ENCODE measurements at regions not wholly inside any gene's neighbourhood (a gene's known extent, or its start where the extent isn't known, plus 50 kb on each side); places are given as distances from the start of the nearest gene placed in this dataset.

DNA sequence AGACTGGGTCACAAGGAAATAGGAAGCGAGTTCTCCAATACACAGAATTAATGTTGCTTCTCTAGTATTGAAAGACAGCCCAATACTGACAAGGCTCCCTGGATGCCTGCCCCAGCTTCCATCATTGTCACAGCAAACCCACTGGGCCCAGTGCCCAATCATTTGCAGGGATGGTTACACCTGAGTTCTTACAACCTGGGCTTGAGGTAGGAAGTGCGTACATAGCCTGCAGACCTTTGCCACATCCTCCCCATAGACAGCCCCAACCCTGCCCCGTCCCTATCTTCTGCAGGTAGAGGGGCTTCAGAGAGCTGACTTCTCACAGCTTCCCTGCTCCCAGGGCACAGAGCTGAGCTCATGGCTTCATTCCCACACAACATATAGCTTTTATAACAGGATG is 108.1 kb upstream of the UBL3 start:
- TF ChIP-seq, protein P1, sequence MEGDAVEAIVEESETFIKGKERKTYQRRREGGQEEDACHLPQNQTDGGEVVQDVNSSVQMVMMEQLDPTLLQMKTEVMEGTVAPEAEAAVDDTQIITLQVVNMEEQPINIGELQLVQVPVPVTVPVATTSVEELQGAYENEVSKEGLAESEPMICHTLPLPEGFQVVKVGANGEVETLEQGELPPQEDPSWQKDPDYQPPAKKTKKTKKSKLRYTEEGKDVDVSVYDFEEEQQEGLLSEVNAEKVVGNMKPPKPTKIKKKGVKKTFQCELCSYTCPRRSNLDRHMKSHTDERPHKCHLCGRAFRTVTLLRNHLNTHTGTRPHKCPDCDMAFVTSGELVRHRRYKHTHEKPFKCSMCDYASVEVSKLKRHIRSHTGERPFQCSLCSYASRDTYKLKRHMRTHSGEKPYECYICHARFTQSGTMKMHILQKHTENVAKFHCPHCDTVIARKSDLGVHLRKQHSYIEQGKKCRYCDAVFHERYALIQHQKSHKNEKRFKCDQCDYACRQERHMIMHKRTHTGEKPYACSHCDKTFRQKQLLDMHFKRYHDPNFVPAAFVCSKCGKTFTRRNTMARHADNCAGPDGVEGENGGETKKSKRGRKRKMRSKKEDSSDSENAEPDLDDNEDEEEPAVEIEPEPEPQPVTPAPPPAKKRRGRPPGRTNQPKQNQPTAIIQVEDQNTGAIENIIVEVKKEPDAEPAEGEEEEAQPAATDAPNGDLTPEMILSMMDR (IDR thresholded peaks at IDR 0.05; ENCODE audit: control insufficient read depth, insufficient read depth, low read depth, low read length, missing control alignments): no peak
- H3K4me3 ChIP-seq (ENCODE audit: control insufficient read depth, low read depth, low read length): no peak overlapping the region
- DNase-seq (ENCODE audit: low read depth): no peak

DNA sequence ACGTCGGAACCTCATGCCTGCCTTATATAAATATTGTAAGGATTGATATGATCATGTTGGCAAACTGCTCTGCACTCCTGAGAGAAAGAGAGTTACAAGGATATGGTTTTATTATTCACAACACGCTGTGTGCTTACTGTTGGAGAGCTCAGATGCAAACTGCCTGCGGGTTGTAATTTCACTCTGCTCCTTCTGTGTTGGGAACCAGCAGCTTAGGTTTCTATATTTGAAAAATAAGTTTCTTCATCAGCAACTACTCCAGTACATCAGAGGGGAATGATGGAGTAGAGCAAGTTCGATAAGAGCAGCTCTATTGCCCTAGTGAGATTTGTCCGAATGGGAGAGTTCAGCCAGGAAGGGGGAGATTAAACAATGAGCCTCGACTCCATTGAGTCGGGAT is 106.9 kb upstream of the UBL3 start:
- H3K4me3 ChIP-seq (ENCODE audit: control insufficient read depth, low read depth, low read length): no peak overlapping the region
- TF ChIP-seq, protein P1 (IDR thresholded peaks at IDR 0.05; ENCODE audit: control insufficient read depth, insufficient read depth, low read depth, low read length, missing control alignments): no peak
- DNase-seq (ENCODE audit: low read depth): no peak

DNA sequence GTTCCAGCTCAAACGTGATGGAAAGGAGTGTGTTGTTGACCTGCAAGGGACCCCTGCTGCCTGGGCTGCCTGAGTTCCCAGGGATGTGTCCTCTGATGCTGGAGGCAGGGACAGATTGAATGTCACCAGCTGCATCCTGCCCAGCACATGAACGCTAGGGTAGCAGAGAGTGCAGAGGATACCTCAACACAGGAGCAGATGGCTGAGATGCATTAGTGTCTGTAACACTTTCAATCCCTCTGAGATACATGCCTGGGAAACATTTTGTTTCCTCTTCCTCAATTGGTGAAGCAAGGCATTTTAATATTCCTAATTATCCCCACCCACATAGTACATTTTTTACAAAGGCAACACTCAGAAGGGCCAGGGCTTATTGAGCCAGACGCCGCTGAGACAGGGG is 106.4 kb upstream of the UBL3 start:
- TF ChIP-seq, protein P1 (IDR thresholded peaks at IDR 0.05; ENCODE audit: control insufficient read depth, insufficient read depth, low read depth, low read length, missing control alignments): no peak
- H3K4me3 ChIP-seq (ENCODE audit: control insufficient read depth, low read depth, low read length): no peak overlapping the region
- no peak for DNase-seq (ENCODE audit: low read depth)

DNA sequence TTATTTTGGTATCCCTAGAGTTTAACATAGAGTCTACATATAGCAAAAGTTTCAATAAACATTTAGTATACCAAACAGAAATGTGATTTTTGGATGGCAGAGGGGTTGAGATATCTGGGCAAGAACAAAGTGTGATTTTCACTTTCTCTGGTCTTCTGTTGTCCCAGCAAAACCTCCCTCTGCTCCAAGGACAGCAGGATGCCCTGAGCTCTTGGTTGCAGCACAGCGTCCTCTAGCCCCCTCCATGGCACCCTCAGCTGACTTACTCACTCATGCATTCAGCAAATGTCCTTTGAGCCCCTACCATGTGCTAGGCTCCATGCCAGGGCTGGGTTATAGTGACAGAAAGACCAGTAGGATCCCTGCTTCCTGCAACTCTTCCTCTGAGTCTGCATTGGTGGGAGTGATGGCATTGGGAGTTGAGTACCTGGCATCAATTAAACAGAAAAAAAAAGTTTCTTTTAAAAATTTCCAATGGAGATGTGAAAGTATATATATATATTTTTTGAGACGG is 104.8 kb upstream of the UBL3 start:
- TF ChIP-seq, protein P1 (IDR thresholded peaks at IDR 0.05; ENCODE audit: control insufficient read depth, insufficient read depth, low read depth, low read length, missing control alignments): no peak

DNA sequence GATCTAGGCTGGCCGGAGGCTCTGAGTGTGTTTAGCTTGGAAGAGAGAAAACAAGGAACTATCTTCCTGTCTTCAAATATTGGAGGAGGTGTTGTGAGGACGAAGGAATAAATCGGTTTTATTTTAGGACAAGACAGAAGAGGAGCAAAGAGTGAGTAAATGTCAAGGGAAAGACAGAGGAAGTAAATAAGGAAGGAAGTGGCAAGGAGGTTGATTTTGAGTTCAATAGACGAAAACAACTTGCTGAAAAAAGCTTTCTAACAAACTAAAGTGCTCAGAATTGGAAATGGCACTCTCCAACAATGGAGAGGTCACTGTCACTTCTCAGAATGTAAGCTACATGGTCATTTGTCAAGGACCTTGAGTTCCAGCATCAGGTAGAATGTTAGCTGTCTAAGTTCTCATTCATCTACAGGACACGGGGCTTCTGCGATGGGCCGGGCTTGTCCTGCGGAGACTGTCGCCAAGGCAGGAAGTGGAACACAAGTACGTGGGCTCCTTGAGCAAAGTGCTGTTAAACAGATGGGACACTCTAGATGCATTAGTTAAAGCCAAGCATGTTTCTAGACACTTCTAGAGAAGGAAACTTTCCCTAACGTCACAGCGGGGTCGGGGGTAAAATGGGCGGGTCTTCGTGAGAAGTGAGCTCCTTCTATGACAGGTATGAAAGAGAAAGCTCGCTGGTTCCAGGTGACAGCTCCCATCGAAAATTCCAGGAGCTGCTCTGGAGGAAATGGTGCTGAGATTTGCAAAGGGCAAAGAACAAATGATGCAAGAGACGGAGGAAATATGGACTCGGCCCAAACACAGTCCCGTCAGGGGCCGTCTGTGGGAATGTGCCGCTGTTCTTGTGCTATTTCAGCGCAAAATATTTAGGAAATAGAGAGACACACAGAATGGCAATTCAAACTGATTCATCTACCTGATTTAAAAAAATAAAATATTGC is 103.9 kb upstream of the UBL3 start:
- DNase-seq (ENCODE audit: low read depth): no peak
- no peak overlapping the region for H3K4me3 ChIP-seq (ENCODE audit: control insufficient read depth, low read depth, low read length)
- TF ChIP-seq, protein P1 (IDR thresholded peaks at IDR 0.05; ENCODE audit: control insufficient read depth, insufficient read depth, low read depth, low read length, missing control alignments): no peak

More for the DNA sequence above, 104.8 kb upstream of the UBL3 start:
- H3K4me3 ChIP-seq (ENCODE audit: control insufficient read depth, low read depth, low read length): no peak overlapping the region
- no peak for DNase-seq (ENCODE audit: low read depth)

DNA sequence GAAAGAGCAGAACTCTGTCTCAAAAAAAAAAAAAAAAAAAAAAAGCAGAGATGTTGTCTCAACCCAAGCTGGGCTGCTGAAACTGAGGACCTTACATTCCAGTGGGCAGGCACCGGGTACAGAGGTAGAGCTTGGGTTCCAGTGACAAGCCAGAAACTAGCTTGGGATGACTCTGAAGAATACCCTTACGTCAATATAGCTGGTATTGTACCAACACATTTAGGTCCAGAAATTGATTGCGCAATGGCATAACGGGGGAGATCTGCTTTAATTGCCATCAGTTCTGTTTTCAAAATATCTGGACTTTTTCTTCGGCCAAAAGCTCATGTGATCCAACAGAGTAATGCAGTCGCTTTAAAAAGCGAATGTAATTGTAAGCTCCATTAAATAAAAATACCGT is 103.1 kb upstream of the UBL3 start:
- DNase-seq (ENCODE audit: low read depth): no peak
- TF ChIP-seq, protein P1 (IDR thresholded peaks at IDR 0.05; ENCODE audit: control insufficient read depth, insufficient read depth, low read depth, low read length, missing control alignments): no peak
- H3K4me3 ChIP-seq (ENCODE audit: control insufficient read depth, low read depth, low read length): no peak overlapping the region
